T-helper 1 cell treated with Interleukin-12 subunit alpha and Interleukin-12 subunit beta and Interleukin-4 antibody, amounts not matched to agents 30 μg/mL and 1 μg/mL, for 36 hours (primary cell): ENCODE measurements at regions not wholly inside any gene's neighbourhood (a gene's known extent, or its start where the extent isn't known, plus 50 kb on each side); places are given as distances from the start of the nearest gene placed in this dataset.

Experiments used
- H3K27ac Mint-ChIP-seq: one replicate; pipeline ENCODE4 v1.8.0; 2021; ENCODE audit warnings: mild to moderate bottlenecking, mixed read lengths
- H3K27me3 Mint-ChIP-seq: one replicate; pipeline ENCODE4 v1.8.0; 2021; ENCODE audit warnings: low read depth, mixed read lengths
- H3K36me3 Mint-ChIP-seq: one replicate; pipeline ENCODE4 v1.8.0; 2021; ENCODE audit warnings: low read depth, mixed read lengths
- H3K4me1 Mint-ChIP-seq: one replicate; pipeline ENCODE4 v1.8.0; 2021; ENCODE audit warnings: low read depth, mixed read lengths
- H3K4me3 Mint-ChIP-seq: one replicate; pipeline ENCODE4 v1.8.0; 2021; ENCODE audit warnings: mild to moderate bottlenecking, moderate library complexity, mixed read lengths
- H3K9me3 Mint-ChIP-seq: one replicate; pipeline ENCODE4 v1.8.0; 2021; ENCODE audit warnings: mixed read lengths

DNA sequence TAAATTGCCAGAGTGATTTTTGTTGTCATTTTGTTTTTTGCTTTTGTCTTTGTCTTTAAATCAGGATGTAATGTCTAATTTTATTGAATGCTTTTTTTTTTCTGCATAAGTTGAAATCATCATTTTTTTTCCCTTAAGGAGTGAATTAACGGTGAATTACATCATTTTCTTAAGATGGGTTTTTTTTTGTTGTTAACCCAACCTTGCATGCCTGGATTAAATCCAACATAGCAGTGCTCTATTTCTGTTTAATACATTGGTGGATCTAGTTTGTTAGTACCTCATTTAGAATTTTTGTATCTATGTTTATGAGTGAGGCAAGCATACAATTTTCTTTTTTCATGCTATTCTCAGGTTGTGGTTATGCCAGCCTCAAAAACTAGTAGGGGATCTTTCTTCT is 186.4 kb upstream of the TMC3 start:
- Mint-ChIP-seq H3K4me3 (no peak overlapping the region), H3K4me1 (no peaks in the 10 kb centered on the region), H3K27me3 (peaks cover 5% of the 10 kb centered on the region), H3K36me3 (no peaks in the 10 kb centered on the region), H3K9me3 (no peaks in the 10 kb centered on the region), H3K27ac (no peak overlapping the region)

DNA sequence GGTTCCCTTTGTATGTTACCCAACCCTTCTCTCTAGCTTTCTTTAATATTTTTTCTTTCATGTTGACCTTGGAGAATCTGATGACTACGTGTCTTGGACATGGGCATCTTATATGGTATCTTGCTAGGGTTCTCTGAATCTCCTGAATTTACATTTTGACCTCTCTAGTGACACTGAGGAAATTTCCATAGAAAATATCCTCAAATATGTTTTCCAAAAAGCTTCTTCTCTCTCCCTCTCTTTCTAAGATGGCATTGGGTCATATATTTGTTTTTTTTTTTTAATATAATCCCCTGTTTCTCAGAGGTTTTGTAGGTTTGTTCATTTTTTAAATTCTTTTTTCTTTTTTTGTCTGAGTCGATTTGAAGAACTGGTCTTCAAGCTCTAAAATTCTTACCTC is 184.0 kb upstream of the TMC3 start:
- H3K27ac Mint-ChIP-seq, result no peak overlapping the region
- peaks cover 5% of the 10 kb centered on the region for H3K27me3 Mint-ChIP-seq
- no peak overlapping the region for H3K4me3 Mint-ChIP-seq
- no peaks in the 10 kb centered on the region for H3K36me3 Mint-ChIP-seq
- no peaks in the 10 kb centered on the region for H3K9me3 Mint-ChIP-seq
- no peaks in the 10 kb centered on the region for H3K4me1 Mint-ChIP-seq

DNA sequence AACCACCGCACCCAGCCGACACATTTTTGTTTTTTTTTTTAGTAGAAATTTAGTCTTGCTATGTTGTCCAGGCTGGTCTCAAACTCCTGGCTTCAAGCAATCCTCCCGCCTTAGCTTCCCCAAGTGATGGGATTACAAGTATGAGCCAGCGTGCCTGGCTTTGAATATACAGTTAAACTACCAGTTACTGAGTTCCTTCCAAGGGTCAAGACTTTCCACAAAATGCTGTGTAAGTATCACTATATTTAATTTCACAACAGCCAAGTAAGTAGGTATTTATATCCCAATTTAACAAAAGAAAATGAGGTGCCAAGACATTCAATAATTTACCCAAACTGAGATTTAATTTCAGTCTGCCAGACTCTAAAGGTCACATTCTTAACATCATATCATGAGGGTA is 181.3 kb upstream of the TMC3 start:
- no peaks in the 10 kb centered on the region for H3K36me3 Mint-ChIP-seq
- H3K27me3 Mint-ChIP-seq, result peaks cover 2% of the 10 kb centered on the region
- no peaks in the 10 kb centered on the region for H3K9me3 Mint-ChIP-seq

DNA sequence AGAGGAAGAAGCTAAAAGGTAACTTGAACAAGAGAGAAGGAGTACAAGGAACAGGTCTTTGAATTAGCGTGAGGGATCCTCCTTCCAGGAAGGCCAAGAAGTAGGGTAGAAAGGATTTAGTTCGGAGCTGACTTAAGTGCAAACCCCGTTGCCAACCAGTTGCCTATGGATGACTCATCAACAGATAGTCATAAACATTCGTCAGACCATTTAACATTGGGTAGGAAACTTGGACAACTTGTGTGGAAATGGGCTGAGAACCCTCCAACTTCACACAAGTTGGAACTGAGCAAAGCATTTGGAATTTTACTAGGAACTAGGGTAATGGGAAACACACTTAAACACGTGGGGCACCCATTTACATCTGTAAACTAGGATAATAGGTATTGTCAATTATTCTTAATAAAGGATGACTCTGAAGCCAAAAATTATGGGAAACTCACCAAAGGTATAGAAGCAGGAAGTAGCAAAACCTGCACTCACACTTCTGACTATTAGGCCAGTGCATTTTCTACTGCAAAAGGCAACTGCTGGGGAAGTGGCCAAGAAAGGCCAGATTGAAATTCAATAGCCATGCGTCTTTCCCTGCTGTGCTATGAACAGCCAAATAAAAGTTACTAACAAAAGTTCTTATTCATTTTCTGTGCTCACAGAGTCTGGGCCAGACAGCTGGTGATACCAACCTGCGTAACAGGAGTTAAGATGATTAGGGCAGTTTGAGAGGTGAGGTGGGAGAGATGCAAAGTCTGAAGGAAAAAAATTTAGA is 174.5 kb upstream of the TMC3 start:
- Mint-ChIP-seq H3K27me3 (no peaks in the 10 kb centered on the region), H3K4me3 (no peak overlapping the region), H3K9me3 (no peaks in the 10 kb centered on the region), H3K27ac (no peak overlapping the region), H3K36me3 (no peaks in the 10 kb centered on the region), H3K4me1 (no peaks in the 10 kb centered on the region)

More for the DNA sequence above, 181.3 kb upstream of the TMC3 start:
- no peak overlapping the region for H3K4me3 Mint-ChIP-seq
- H3K4me1 Mint-ChIP-seq, result no peaks in the 10 kb centered on the region
- no peak overlapping the region for H3K27ac Mint-ChIP-seq

DNA sequence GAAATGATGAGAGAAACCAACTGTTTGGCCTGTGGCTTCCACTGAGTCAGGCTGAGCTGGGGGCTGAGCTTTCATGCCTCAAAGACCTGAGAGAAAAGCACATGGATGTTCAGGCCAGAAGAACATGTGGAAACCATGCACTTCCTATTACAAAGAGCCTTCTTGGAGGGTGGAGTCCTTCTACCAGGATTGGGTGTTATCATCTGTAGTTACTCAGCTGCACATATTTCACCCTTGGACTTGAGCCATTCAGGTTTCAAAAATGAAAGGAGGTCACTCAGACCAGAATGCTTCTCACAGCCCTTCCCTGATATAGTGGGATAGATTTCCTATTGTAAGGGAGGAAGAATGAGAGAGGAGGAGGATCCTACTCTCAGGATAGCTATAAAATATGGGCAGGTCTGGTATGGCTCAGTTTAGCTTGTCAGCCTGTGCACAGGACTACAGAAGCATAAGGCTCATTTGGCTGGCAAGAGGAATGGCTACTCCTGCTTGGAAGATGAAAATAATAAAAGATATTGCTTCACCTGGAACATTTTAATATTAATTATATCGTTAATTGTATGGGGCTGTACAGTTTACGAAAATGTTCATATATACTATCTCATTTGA is 173.6 kb upstream of the TMC3 start:
- Mint-ChIP-seq H3K27me3 (no peaks in the 10 kb centered on the region), H3K27ac (no peak overlapping the region), H3K9me3 (no peaks in the 10 kb centered on the region), H3K36me3 (no peaks in the 10 kb centered on the region), H3K4me3 (no peak overlapping the region), H3K4me1 (no peaks in the 10 kb centered on the region)

DNA sequence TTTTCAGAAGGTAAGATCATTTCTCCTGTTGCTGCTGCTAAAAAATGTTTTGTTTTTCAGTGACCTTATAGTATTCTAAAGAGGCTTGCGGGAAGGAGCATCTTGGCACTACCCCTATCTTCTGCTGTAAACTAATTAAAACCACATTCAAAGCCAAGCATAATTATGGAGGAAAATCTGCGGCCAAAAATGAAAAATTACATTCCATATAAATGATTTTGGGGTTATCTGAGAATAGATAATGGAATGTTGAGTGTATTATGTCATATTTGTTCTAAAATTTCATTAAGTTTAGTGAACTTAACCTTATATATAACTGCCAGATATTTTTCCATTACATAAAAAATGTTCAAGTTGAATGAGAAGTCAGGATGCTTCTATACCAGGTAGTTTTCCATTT is 170.4 kb upstream of the TMC3 start:
- Mint-ChIP-seq H3K4me1 (no peaks in the 10 kb centered on the region), H3K27me3 (peaks cover 6% of the 10 kb centered on the region)

DNA sequence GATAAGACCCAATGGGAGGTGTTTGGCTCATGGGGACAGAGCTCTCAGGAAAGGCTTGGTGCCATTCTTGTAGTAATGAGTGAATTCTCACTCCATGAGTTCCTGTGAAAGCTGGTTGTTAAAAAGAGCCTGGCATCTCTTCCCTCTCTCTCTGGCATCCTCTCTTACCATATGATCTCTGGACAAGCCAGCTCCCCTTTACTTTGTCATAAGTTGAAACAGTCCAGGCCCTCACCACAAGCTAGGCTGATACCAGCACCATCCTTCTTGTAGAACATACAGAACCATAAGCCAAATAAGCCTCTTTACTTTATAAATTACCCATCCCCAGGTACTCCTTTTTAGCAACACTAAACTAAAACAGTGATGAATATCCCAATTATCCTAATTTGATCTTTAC is 166.9 kb upstream of the TMC3 start:
- Mint-ChIP-seq H3K4me1 (no peaks in the 10 kb centered on the region), H3K9me3 (no peaks in the 10 kb centered on the region), H3K27ac (no peak overlapping the region), H3K27me3 (peaks cover 21% of the 10 kb centered on the region), H3K36me3 (no peaks in the 10 kb centered on the region), H3K4me3 (no peak overlapping the region)

More for the DNA sequence above, 170.4 kb upstream of the TMC3 start:
- Mint-ChIP-seq H3K9me3 (no peaks in the 10 kb centered on the region), H3K27ac (no peak overlapping the region), H3K36me3 (no peaks in the 10 kb centered on the region), H3K4me3 (no peak overlapping the region)

DNA sequence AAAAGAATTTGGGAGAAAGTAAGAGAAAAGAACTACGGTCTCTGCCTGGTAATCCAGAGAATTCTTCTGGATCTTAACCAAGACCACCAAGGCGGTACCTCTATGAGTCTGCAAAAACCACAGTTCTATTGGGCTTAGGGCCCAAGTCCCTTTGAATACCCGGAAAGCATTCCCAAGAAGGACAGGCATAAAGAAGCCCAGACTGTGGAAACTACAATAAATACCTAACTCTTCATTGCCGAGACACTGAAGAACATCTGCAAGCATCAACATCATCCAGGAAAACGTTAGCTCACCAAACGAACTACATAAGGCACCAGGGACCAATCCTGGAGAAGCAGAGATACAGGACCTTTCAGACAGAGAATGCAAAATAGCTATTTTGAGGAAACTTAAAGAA is 162.3 kb upstream of the TMC3 start:
- no peak overlapping the region for H3K27ac Mint-ChIP-seq
- H3K9me3 Mint-ChIP-seq, result no peaks in the 10 kb centered on the region
- no peaks in the 10 kb centered on the region for H3K36me3 Mint-ChIP-seq
- H3K4me1 Mint-ChIP-seq, result no peaks in the 10 kb centered on the region
- peaks cover 21% of the 10 kb centered on the region for H3K27me3 Mint-ChIP-seq
- no peak overlapping the region for H3K4me3 Mint-ChIP-seq

DNA sequence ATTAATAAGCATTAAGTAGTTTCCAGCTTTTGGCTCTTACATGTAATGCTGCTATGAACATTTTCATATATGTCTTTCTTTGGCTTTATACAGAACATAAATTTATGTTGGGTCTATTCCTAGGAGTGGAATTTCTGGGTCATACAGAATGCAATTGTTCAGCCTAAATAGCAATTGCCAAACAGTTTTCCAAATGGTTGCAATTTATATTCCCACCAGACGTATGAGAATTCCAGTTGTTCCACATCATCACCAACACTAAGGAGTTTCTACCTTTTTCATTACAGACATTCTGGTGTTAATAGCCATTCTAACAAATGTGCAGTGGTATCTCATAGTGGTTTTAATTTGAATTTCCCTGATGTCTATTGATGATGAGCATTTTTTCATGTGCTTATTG is 160.1 kb upstream of the TMC3 start:
- H3K27me3 Mint-ChIP-seq, result peaks cover 13% of the 10 kb centered on the region

DNA sequence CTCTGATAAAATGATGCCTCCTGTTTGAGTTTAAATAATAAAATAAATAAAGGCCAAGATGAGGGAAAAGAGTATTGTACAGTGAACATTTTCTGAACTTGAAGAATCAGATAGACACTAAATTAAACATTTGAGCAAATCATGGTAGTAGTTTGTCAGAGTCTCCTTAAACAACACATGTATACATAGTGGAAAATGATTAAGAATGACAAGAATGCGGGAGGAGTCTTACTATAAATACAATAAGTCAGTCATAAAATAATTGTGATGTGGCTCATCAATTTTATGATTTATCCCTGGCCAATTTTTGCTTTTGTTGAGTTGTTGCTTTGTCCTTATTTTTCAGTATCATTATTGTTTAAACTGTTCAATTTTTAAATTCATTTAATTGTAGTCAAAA is 158.0 kb upstream of the TMC3 start:
- H3K4me3 Mint-ChIP-seq, result no peak overlapping the region
- no peaks in the 10 kb centered on the region for H3K9me3 Mint-ChIP-seq
- H3K4me1 Mint-ChIP-seq, result no peaks in the 10 kb centered on the region
- H3K36me3 Mint-ChIP-seq, result no peaks in the 10 kb centered on the region
- H3K27ac Mint-ChIP-seq, result no peak overlapping the region
- H3K27me3 Mint-ChIP-seq, result peaks cover 6% of the 10 kb centered on the region

More for the DNA sequence above, 160.1 kb upstream of the TMC3 start:
- no peaks in the 10 kb centered on the region for H3K9me3 Mint-ChIP-seq
- H3K4me3 Mint-ChIP-seq, result no peak overlapping the region
- H3K36me3 Mint-ChIP-seq, result no peaks in the 10 kb centered on the region
- H3K27ac Mint-ChIP-seq, result no peak overlapping the region
- no peaks in the 10 kb centered on the region for H3K4me1 Mint-ChIP-seq

DNA sequence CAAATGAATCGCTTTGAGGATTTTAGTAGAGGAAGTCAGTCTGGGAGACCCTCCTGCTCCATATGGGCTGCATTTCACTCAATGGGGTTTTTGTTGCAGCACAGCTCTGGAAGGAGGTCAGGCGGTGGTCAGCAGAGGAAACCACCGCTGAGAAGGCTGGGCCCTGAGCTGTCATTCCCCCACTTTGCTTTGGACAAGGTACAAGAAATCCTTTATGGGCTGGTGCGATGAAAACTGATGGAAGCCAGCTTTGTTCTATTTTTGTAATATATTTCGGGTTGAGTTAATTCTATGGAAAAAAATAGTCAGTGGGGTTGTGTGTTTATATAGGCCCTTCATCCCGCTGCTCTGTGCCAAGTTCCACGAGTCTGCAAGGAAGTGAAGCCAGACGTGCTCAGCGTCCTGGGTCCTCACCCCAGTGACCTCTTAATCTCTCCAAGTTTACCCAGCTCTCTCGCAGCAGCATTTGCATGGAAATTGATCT is 157.1 kb upstream of the TMC3 start:
- Mint-ChIP-seq H3K36me3 (no peaks in the 10 kb centered on the region), H3K4me1 (no peaks in the 10 kb centered on the region), H3K9me3 (no peaks in the 10 kb centered on the region), H3K27ac (no peak overlapping the region), H3K27me3 (peaks cover 2% of the 10 kb centered on the region), H3K4me3 (no peak overlapping the region)

DNA sequence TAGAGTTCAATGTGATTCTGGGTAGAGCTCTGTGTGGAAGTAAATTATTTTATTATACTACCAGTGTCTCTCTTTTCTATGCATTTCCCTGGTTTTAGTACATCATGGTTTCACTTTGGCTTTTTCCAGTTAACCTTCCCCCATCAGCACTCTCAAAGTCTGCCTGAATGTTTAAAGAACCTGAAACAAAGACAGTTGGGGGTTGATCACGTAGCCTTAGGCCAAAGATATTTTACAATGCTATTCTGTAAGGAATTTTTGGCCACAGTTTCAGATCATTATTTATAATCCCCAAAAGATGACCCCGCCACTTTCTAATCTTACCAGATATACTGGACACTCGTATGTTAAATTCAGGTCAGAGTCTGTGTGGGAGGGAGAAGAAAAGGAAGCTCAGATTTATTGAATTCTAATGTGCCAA is 156.3 kb upstream of the TMC3 start:
- H3K27ac Mint-ChIP-seq, result no peak overlapping the region
- H3K36me3 Mint-ChIP-seq, result no peaks in the 10 kb centered on the region
- H3K4me3 Mint-ChIP-seq, result no peak overlapping the region
- no peaks in the 10 kb centered on the region for H3K9me3 Mint-ChIP-seq
- H3K27me3 Mint-ChIP-seq, result no peaks in the 10 kb centered on the region
- no peaks in the 10 kb centered on the region for H3K4me1 Mint-ChIP-seq

DNA sequence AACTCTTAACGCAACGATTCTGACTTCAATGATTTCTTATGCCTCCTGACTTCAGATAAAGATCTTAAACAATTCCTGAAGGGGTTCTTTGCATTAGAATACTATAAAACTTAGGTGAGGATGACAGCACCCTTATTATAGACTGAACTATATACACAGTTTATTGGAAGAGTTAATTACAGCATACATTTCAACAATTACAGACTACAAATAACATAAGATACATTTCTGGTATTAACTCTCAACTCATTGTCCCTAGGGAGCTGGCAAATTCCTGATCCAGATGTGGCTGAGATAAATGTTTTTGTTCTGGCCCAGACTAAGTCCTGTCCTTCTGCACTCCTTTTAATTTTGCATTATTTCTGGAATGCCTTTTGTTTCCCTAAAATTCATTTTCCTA is 155.5 kb upstream of the TMC3 start:
- Mint-ChIP-seq H3K36me3 (no peaks in the 10 kb centered on the region), H3K27me3 (peaks cover 2% of the 10 kb centered on the region), H3K9me3 (no peaks in the 10 kb centered on the region), H3K27ac (no peak overlapping the region), H3K4me3 (no peak overlapping the region), H3K4me1 (no peaks in the 10 kb centered on the region)

DNA sequence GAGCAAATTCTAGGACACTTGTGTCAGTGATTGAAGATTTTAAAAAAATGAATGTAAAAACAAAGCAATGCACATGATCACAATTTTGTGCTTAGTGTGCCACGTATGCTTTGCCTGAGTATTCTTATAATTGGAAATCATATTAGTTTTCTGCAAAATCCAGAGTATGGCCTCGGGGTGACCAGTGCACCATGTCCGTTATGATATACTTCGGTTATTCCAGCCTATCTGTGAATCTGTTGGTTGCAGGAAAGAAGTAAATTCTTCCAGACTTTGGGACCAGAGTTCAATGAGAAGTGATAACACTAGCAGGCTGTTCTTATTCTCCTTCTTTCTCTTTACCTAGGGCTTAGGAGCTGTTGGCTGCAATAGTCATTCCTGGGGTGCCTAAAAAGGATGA is 152.0 kb upstream of the TMC3 start:
- H3K36me3 Mint-ChIP-seq, result no peaks in the 10 kb centered on the region
- H3K27me3 Mint-ChIP-seq, result peaks cover 2% of the 10 kb centered on the region
- H3K9me3 Mint-ChIP-seq, result no peaks in the 10 kb centered on the region
- no peak overlapping the region for H3K27ac Mint-ChIP-seq
- no peaks in the 10 kb centered on the region for H3K4me1 Mint-ChIP-seq
- H3K4me3 Mint-ChIP-seq, result no peak overlapping the region

DNA sequence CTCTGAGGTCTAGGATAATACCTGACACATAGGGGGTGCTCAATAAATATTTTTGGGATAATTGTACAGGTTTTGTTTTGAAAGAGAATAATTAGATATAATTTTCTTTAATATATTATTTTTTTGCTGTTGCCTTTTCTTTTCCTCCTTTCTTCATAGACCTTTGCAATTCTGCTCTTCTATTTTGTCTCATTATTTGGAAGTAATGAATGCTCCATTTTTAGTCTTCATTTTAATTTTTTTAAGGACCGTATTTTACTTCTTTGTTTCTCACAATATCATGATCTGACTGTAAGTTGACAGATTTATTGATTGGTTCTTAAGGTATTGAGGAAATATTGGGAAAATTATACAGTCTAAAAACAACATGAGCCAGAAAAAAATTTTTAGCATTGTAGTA is 150.5 kb upstream of the TMC3 start:
- Mint-ChIP-seq H3K9me3 (no peaks in the 10 kb centered on the region), H3K27me3 (peaks cover 2% of the 10 kb centered on the region), H3K27ac (no peak overlapping the region), H3K36me3 (no peaks in the 10 kb centered on the region), H3K4me1 (no peaks in the 10 kb centered on the region), H3K4me3 (no peak overlapping the region)
